GM23338 (cell line): ENCODE measurements at regions not wholly inside any gene's neighbourhood (a gene's known extent, or its start where the extent isn't known, plus 50 kb on each side); places are given as distances from the start of the nearest gene placed in this dataset.

ENCODE experiments used
- CREB1 ChIP-seq: fragments of 250-450 bp; sonication (Bioruptor Pico); IDR thresholded peaks from 2 replicates; pipeline ENCODE4 v1.5.0; 2020; ENCODE audit warnings: low read depth, mild to moderate bottlenecking, moderate library complexity
- CTCF ChIP-seq, 2 experiments: fragments of 200-600 bp in 1 of 2; sonication (generic) in 1 of 2; conservative IDR thresholded peaks; 2 replicates each; pipeline versions ENCODE4 v1.5.1 to v1.6.1; 2016 to 2017; ENCODE audit warnings: antibody characterized with exemption in 2 of 2, low read depth in 2 of 2, mild to moderate bottlenecking in 2 of 2, moderate library complexity in 1 of 2
- ETS1 ChIP-seq: IDR thresholded peaks from 2 replicates; pipeline ENCODE4 v1.6.1; 2016; ENCODE audit warnings: antibody characterized with exemption
- EZH2 ChIP-seq: fragments of 200-600 bp; sonication (generic); IDR thresholded peaks from one replicate; pipeline ENCODE4 v1.8.0; 2017; ENCODE audit warnings: antibody characterized with exemption, mild to moderate bottlenecking, low read depth; ENCODE audit not compliant: unreplicated experiment
- EZH2phosphoT487 ChIP-seq: fragments of 200-600 bp; sonication (generic); IDR thresholded peaks from one replicate; pipeline ENCODE4 v1.8.1; 2018; ENCODE audit warnings: antibody characterized with exemption; ENCODE audit not compliant: unreplicated experiment
- POLR2AphosphoS5 ChIP-seq: IDR thresholded peaks from 2 replicates; pipeline ENCODE4 v1.6.1; 2016; ENCODE audit warnings: antibody characterized with exemption, low read depth
- STAT1 ChIP-seq: IDR thresholded peaks from one replicate; pipeline ENCODE4 v1.6.1; 2016; ENCODE audit warnings: antibody characterized with exemption; ENCODE audit not compliant: unreplicated experiment
- ZNF114 ChIP-seq: fragments of 250-450 bp; sonication (Bioruptor Pico); IDR thresholded peaks from 2 replicates; pipeline ENCODE4 v1.5.0; 2020; ENCODE audit warnings: mild to moderate bottlenecking, moderate library complexity
- ZNF331 ChIP-seq: fragments of 250-450 bp; sonication (Bioruptor Pico); IDR thresholded peaks from 2 replicates; pipeline ENCODE4 v1.5.0; 2020; ENCODE audit warnings: low read depth, mild to moderate bottlenecking, moderate library complexity
- ZNF462 ChIP-seq: fragments of 250-450 bp; sonication (Bioruptor Pico); IDR thresholded peaks from 2 replicates; pipeline ENCODE4 v1.5.0; 2020; ENCODE audit warnings: mild to moderate bottlenecking, moderate library complexity

- TF ChIP-seq ZNF462 (CRISPR knock-in tag), result no peak
- TF ChIP-seq EZH2phosphoT487, result no peak
- TF ChIP-seq ZNF331 (CRISPR knock-in tag), result no peak
- no peak for TF ChIP-seq POLR2AphosphoS5
- no peak for TF ChIP-seq EZH2
- no peak for TF ChIP-seq STAT1
- TF ChIP-seq CREB1 (CRISPR knock-in tag), result no peak
- TF ChIP-seq CTCF (conservative IDR thresholded peaks at IDR 0.05; ENCODE audit: low read depth in 2 of 2), result no peak
- TF ChIP-seq ZNF114 (CRISPR knock-in tag), result no peak
- no peak for TF ChIP-seq ETS1
Measured at GRCh38 chr5:96265487-96265886, 167.6 kb downstream of the PCSK1 start (continued).
